Neural progenitor cell (in vitro differentiated cells): ENCODE measurements at regions not wholly inside any gene's neighbourhood (a gene's known extent, or its start where the extent isn't known, plus 50 kb on each side); places are given as distances from the start of the nearest gene placed in this dataset.

Experiments
- DNase-seq: peaks from one replicate; pipeline ENCODE4 v3.0.0-alpha.2; 2016; ENCODE audit warnings: low spot score
- H2AFZ ChIP-seq: fragments of 200-600 bp; sonication (generic); replicated peaks from 2 replicates; pipeline ENCODE4 v1.6.1; 2016; ENCODE audit warnings: antibody characterized with exemption
- H3F3A ChIP-seq: fragments of 200-600 bp; sonication (generic); 2 replicates; pipeline ENCODE4 v1.6.1; 2016; ENCODE audit warnings: antibody characterized with exemption, low read depth
- H3K27ac ChIP-seq: fragments of 200-600 bp; sonication (generic); 2 replicates; pipeline ENCODE4 v1.5.1; 2016; ENCODE audit warnings: mild to moderate bottlenecking
- H3K27me3 ChIP-seq: fragments of 200-600 bp; sonication (generic); 2 replicates; pipeline ENCODE4 v1.6.1; 2016; ENCODE audit warnings: mild to moderate bottlenecking, moderate library complexity
- H3K36me3 ChIP-seq: fragments of 200-600 bp; sonication (generic); 2 replicates; pipeline ENCODE4 v1.5.1; 2016
- H3K4me1 ChIP-seq: fragments of 200-600 bp; sonication (generic); 2 replicates; pipeline ENCODE4 v1.6.1; 2016; ENCODE audit warnings: mixed run types
- H3K4me2 ChIP-seq: fragments of 200-600 bp; sonication (generic); 2 replicates; pipeline ENCODE4 v1.6.1; 2016
- H3K4me3 ChIP-seq: fragments of 200-600 bp; sonication (generic); 2 replicates; pipeline ENCODE4 v1.5.1; 2016
- H3K79me2 ChIP-seq: fragments of 200-600 bp; sonication (generic); 2 replicates; pipeline ENCODE4 v1.6.1; 2016; ENCODE audit warnings: low read depth
- H3K9ac ChIP-seq: fragments of 200-600 bp; sonication (generic); 2 replicates; pipeline ENCODE4 v1.6.1; 2016
- H3K9me3 ChIP-seq: fragments of 200-600 bp; sonication (generic); 2 replicates; pipeline ENCODE4 v1.5.1; 2016; ENCODE audit warnings: low read depth
- H4K20me1 ChIP-seq: fragments of 200-600 bp; sonication (generic); 2 replicates; pipeline ENCODE4 v1.6.1; 2016; ENCODE audit warnings: low read depth
- H3K27ac Mint-ChIP-seq: 3 replicates; pipeline ENCODE4 v1.8.0; 2021; ENCODE audit warnings: mixed read lengths
- H3K27me3 Mint-ChIP-seq: 2 replicates; pipeline ENCODE4 v1.8.0; 2022; ENCODE audit warnings: low read depth, mild to moderate bottlenecking, inconsistent platforms, moderate library complexity, mixed read lengths; ENCODE audit not compliant: insufficient read depth
- H3K36me3 Mint-ChIP-seq: 3 replicates; pipeline ENCODE4 v1.8.0; 2021; ENCODE audit warnings: mixed read lengths
- H3K4me1 Mint-ChIP-seq: 3 replicates; pipeline ENCODE4 v1.8.0; 2021; ENCODE audit warnings: mixed read lengths
- H3K4me3 Mint-ChIP-seq: 3 replicates; pipeline ENCODE4 v1.8.0; 2021; ENCODE audit warnings: mild to moderate bottlenecking, moderate library complexity, mixed read lengths
- H3K9me3 Mint-ChIP-seq: 3 replicates; pipeline ENCODE4 v1.8.0; 2020; ENCODE audit warnings: mixed read lengths
- CTCF ChIP-seq: fragments of 200-600 bp; sonication (generic); IDR thresholded peaks from 2 replicates; pipeline ENCODE4 v1.5.1; 2017; ENCODE audit warnings: antibody characterized with exemption, mild to moderate bottlenecking
- EZH2 ChIP-seq: fragments of 200-600 bp; sonication (generic); IDR thresholded peaks from 2 replicates; pipeline ENCODE4 v1.6.1; 2017; ENCODE audit warnings: antibody characterized with exemption, mild to moderate bottlenecking, moderate library complexity
- EZH2phosphoT487 ChIP-seq: fragments of 200-600 bp; sonication (generic); IDR thresholded peaks from 2 replicates; pipeline ENCODE4 v1.6.1; 2017; ENCODE audit warnings: antibody characterized with exemption

GRCh38 chr14:98947911-98948595 is 323.9 kb downstream of the BCL11B start:
- H3K4me2 ChIP-seq, result no peak overlapping the region
- no peak for DNase-seq
- no peak overlapping the region for H3K27ac ChIP-seq
- H2AFZ ChIP-seq, result no peak overlapping the region
- H4K20me1 ChIP-seq, result no peaks in the 10 kb centered on the region
- H3K27me3 ChIP-seq, result no peaks in the 10 kb centered on the region
- no peak overlapping the region for H3K4me3 ChIP-seq
- H3K9me3 ChIP-seq, result no peaks in the 10 kb centered on the region
- no peak overlapping the region for H3K27ac Mint-ChIP-seq
- peaks cover 5% of the 10 kb centered on the region for H3F3A ChIP-seq
- peaks cover 16% of the 10 kb centered on the region for H3K4me1 ChIP-seq
- TF ChIP-seq EZH2phosphoT487 (no peak), EZH2 (no peak), CTCF (no peak)
- H3K4me1 Mint-ChIP-seq, result peaks cover 17% of the 10 kb centered on the region
- no peak overlapping the region for H3K9ac ChIP-seq
- no peaks in the 10 kb centered on the region for H3K79me2 ChIP-seq
- H3K36me3 ChIP-seq, result no peaks in the 10 kb centered on the region
- H3K4me3 Mint-ChIP-seq, result no peak overlapping the region
- peaks cover 14% of the 10 kb centered on the region for H3K9me3 Mint-ChIP-seq
- H3K27me3 Mint-ChIP-seq, result peaks cover 18% of the 10 kb centered on the region
- no peaks in the 10 kb centered on the region for H3K36me3 Mint-ChIP-seq

GRCh38 chr14:98949051-98949450 is 322.9 kb downstream of the BCL11B start:
- no peaks in the 10 kb centered on the region for H3K36me3 Mint-ChIP-seq
- H3K36me3 ChIP-seq, result no peaks in the 10 kb centered on the region
- peaks cover 17% of the 10 kb centered on the region for H3K4me1 Mint-ChIP-seq
- peaks cover 5% of the 10 kb centered on the region for H3F3A ChIP-seq
- H3K4me3 ChIP-seq, result no peak overlapping the region
- DNase-seq, result no peak
- peak overlapping the region; percentile 4 for H3K27ac Mint-ChIP-seq
- H3K9me3 ChIP-seq, result no peaks in the 10 kb centered on the region
- no peak overlapping the region for H3K27ac ChIP-seq
- H3K4me2 ChIP-seq, result no peak overlapping the region
- H3K27me3 Mint-ChIP-seq, result peaks cover 19% of the 10 kb centered on the region
- H3K79me2 ChIP-seq, result no peaks in the 10 kb centered on the region
- H3K27me3 ChIP-seq, result no peaks in the 10 kb centered on the region
- no peak overlapping the region for H3K9ac ChIP-seq
- H4K20me1 ChIP-seq, result no peaks in the 10 kb centered on the region
- H3K9me3 Mint-ChIP-seq, result peaks cover 14% of the 10 kb centered on the region
- TF ChIP-seq EZH2phosphoT487, result no peak
- peaks cover 16% of the 10 kb centered on the region for H3K4me1 ChIP-seq
- no peak overlapping the region for H2AFZ ChIP-seq
- H3K4me3 Mint-ChIP-seq, result peak overlapping the region; percentile 33

GRCh38 chr14:98949481-98950135 is 322.4 kb downstream of the BCL11B start:
- H3K36me3 Mint-ChIP-seq, result no peaks in the 10 kb centered on the region
- peaks cover 17% of the 10 kb centered on the region for H3K4me1 Mint-ChIP-seq

More at GRCh38 chr14:98949481-98950135, 322.4 kb downstream of the BCL11B start:
- Histone ChIP-seq H3K4me3 (no peak overlapping the region), H3K4me2 (no peak overlapping the region), H2AFZ (no peak overlapping the region), H3K9ac (no peak overlapping the region), H3K9me3 (no peaks in the 10 kb centered on the region), H3K4me1 (peaks cover 16% of the 10 kb centered on the region), H3K27me3 (no peaks in the 10 kb centered on the region), H3F3A (peaks cover 5% of the 10 kb centered on the region), H3K36me3 (no peaks in the 10 kb centered on the region), H4K20me1 (no peaks in the 10 kb centered on the region), H3K27ac (no peak overlapping the region), H3K79me2 (no peaks in the 10 kb centered on the region)
- Mint-ChIP-seq H3K4me3 (peak overlapping the region; percentile 33), H3K27ac (peak overlapping the region; percentile 4), H3K9me3 (peaks cover 14% of the 10 kb centered on the region), H3K27me3 (peaks cover 19% of the 10 kb centered on the region)
- peak; percentile 44 for DNase-seq
- TF ChIP-seq CTCF (no peak), EZH2 (no peak), EZH2phosphoT487 (no peak)
